22Rv1 (cell line): ENCODE measurements at regions not wholly inside any gene's neighbourhood (a gene's known extent, or its start where the extent isn't known, plus 50 kb on each side); places are given as distances from the start of the nearest gene placed in this dataset.
"Not testable (repeated sequence)": the region's sequence is repeated elsewhere in the genome, so short reads cannot be mapped to it uniquely, and the experiment has no call there.

Source experiments
- H3K27ac ChIP-seq: fragments of 450-650 bp; 2 replicates; pipeline ENCODE4 v1.5.1; 2017
- CTCF ChIP-seq: fragments of 450-650 bp; IDR thresholded peaks from 2 replicates; pipeline ENCODE4 v1.5.1; 2017; ENCODE audit warnings: mild to moderate bottlenecking
- ZFX ChIP-seq: fragments of 450-650 bp; IDR thresholded peaks from 2 replicates; pipeline ENCODE4 v1.6.1; 2017; ENCODE audit warnings: antibody characterized with exemption, borderline replicate concordance

GRCh38 chr2:204135752-204136151 is 199.2 kb downstream of the ICOS start:
- H3K27ac ChIP-seq = no peak overlapping the region
- TF ChIP-seq ZFX = no peak
- TF ChIP-seq CTCF = no peak

- no peak for TF ChIP-seq ZFX
- TF ChIP-seq CTCF = no peak
- H3K27ac ChIP-seq = no peak overlapping the region
These were observed 201.6 kb downstream of the ICOS start for GRCh38 chr2:204138206-204138605.

GRCh38 chr2:204140246-204140645 is 203.7 kb downstream of the ICOS start:
- TF ChIP-seq ZFX (no peak), CTCF (no peak)

GRCh38 chr2:204143216-204144014 is 206.9 kb downstream of the ICOS start:
- no peak overlapping the region for H3K27ac ChIP-seq
- no peak for TF ChIP-seq CTCF
- TF ChIP-seq ZFX = no peak

More at GRCh38 chr2:204140246-204140645, 203.7 kb downstream of the ICOS start:
- no peak overlapping the region for H3K27ac ChIP-seq

GRCh38 chr2:204144492-204144891 is 207.9 kb downstream of the ICOS start:
- no peak overlapping the region for H3K27ac ChIP-seq
- TF ChIP-seq CTCF (no peak), ZFX (no peak)

GRCh38 chr2:204145263-204145751 is 208.7 kb downstream of the ICOS start:
- H3K27ac ChIP-seq = no peak overlapping the region
- TF ChIP-seq CTCF (peak; percentile 96), ZFX (no peak)

GRCh38 chr2:204145791-204146190 is 209.2 kb downstream of the ICOS start:
- TF ChIP-seq CTCF (no peak), ZFX (no peak)
- H3K27ac ChIP-seq = no peak overlapping the region

GRCh38 chr2:204147040-204147439 is 210.5 kb downstream of the ICOS start:
- H3K27ac ChIP-seq = not testable (repeated sequence)
